LHCN-M2 (cell line): ENCODE measurements at regions not wholly inside any gene's neighbourhood (a gene's known extent, or its start where the extent isn't known, plus 50 kb on each side); places are given as distances from the start of the nearest gene placed in this dataset.

Experiments
- DNase-seq: peaks from one replicate; pipeline ENCODE4 v3.0.0-alpha.2; 2012; ENCODE audit warnings: low read depth

DNA sequence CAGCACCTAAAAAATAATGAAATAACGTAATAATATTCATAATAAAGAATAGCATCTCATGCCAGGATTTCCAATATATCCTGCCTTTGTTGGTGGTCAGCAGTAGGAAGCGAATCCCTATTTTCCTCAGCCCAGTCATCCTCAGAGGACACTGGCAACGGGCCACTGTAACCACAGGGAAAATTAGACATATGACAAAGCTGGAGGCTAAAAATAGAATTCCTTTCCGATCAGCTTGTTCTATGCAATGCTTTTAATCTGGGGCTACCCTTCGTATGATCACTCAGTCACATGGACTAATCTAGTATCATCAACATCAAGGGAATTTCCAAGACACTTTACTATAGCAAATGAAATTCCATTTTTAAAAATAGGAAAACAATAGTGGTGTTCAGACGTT, 246.9 kb upstream of the KCNJ16 start:
- DNase-seq = peak; percentile 80

DNA sequence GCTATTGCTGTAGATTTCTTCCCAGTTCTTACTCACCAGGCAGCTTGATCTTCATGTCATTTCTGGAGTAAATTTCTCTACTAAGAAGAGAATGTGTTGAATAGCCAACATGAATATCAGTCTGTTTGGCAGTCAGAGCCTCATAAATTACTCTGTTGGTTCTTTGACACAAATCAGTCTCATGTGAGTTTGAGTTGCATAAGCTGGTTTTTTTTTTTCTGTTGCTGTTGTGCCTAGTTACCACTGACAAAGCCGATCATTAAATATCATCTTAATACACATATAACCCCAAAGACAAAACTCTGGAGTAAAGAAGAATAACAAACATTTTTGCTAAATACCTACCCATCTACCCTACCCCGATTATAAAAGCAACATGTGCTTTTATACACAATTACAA, 240.5 kb upstream of the KCNJ16 start:
- DNase-seq = no peak

DNA sequence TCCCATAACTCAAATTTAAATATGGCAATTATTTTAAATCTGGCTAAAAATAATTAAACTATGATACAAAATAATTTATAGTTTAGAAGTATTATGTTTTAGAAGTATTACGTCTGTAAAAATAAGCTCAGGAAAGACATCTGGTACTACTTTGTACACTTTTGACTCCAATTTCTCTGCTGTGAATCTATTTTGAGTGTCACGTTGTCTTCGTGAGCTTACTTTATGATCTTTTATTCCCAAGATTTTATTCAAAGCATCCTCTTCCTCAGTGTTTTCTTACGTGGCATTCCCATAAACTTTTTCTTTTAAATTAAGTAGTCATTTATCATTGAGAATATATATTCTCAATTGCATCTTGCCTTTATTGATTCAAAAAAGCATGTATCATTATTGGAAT, 223.3 kb upstream of the KCNJ16 start:
- DNase-seq = no peak

DNA sequence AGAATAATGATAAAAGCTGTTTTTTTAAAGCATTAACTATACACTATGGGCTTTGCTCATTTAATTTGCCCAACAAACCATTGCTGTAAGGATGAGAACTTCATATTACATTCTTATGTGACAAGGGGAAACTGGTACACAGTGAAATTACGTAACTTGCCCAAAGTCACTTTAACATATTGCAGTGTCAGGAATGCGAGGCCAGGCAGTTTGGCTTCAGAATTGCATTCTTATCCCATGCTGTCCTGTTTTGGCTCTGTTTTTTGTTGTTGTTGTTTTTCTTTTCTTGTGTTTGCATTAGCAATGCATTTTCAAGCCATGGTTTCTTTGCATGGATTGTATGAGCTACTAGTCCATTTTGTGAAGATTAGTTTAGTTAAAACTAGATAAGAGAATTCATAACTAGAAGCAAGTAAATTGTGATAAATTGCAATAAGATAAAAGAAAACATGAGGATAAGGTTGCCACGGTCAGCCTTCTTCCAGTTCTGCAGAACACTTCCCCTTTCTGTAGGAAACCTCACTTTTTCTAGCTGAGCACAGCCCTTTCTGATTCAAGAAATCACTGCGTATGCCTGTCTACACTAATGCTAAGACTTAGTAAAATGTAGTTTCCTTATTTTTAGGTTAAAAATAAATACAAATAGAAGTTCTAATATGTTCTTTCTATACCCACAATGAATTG, 221.3 kb upstream of the KCNJ16 start:
- peak; percentile 25 for DNase-seq

DNA sequence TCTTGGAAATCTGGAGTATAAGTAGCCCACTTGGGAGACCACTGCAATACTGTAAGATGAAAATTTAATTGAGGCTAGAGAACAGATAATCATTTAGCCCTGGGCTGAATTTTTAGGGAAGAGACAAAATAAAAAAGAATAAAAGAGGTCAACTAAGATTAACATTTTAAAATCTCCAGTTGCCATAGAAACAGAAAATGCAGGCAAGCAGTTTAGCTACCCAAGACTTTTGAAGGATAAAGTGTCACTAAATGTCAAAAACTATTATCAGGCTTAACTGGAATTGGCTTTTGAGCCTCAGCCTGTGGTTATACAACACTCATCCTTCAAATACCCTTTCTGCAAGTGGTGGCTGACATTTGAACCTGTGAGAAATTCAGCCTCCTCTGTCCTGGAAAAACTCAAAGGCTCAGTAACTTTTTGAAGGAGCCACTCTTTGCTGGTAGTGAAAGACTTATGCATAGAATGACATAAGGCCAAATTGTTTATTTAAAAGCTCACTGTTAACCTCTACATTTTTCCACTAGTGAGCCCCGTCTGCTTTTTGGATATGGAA, 220.7 kb upstream of the KCNJ16 start:
- DNase-seq = peak; percentile 24

DNA sequence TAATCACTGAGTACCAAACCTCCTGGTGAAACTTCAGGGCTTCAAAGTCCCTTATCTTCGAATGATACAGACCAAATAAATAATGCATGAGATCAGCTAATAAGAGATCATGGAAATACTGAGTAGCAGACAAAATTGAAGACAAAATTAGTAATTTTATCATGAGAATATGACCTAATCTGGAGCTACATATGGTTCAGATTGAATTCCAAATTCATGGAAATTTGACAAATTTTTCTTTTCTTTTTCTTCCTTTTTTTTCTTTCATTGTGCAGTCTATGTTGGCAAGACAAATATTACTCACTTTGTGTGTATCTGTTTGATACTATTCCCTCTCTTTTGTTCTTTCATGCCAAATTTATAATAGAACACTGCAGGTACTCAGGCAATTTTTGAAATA, 218.1 kb upstream of the KCNJ16 start:
- DNase-seq = no peak

DNA sequence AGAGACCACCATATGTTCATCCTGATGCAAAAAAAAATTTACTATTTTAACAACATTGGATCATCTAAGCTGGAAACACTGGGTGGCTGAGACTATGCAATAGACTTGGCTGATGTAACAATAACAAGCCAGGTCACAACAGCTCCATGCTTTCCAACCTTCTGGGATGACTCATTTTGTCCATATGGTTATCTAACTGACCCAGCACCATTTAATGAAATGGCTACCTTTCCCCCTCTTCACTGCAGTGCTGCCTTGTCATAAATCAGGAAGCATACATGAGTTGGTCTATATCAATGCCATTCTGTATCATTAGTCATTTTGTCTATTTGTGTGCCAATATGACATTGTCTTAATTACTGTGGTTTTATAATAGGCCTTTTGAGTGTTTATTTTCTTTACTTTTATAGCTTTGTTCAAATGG, 217.6 kb upstream of the KCNJ16 start:
- peak; percentile 61 for DNase-seq

DNA sequence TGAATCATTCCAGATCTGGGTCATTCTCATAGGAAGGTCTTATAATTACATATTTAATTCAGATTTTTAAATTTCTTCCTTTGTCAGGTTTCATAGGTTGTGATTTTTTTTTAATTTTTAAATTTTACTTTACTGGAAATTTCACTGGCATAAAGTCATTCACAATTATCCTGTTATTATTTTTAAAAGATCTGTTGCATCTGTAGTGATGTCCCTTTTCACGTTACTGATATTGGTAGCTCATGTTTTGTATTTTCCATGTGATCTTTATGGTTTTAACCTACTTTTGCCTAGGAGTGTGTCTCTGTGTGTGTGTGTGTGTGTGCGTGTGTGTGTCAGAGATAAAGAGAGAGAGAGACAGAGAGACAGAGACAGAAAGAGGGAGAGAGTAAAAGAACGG, 216.6 kb upstream of the KCNJ16 start:
- no peak for DNase-seq

DNA sequence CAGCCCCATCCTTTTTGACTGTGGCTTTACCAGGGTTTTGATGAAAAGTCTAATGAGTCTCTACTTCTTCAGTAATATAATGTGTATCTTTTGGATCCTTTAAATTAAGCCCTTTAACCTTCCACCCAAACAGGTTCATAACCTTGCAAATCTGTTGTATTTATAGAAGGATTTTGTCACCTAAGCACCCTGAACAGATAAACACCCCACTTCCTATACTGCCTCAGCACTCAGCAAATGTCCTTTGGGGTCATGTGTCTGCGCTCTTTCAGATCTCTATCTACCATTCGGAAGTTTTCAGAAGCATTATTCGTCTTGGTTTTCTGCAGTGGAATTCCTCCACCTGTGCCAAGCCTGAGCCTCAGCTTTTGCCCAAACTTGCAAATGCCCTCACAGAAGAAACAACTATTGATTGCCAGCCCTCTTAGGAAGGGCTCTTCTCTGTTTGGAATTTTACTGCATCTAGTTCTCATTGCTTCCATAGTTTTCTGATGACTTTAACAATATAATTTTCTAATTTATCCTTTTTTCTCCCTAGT, 214.8 kb upstream of the KCNJ16 start:
- no peak for DNase-seq

DNA sequence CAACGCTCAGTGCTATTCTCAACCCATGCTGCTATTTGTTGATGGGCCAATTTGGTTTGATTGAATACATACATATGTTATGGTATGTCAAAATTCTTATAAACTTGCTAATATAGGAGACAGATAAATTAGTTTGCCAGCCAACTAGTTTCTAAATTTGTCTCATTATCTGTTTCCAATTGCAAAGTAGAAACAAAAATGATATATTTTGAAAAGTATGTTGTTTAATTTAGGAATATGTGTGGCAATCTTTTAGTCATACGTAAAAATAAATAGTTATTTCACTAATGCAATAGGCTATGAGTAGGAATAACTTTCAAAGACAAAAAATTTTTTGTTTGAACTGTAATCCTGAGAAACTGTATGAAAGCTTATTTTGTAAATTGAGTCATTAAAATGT, 210.6 kb upstream of the KCNJ16 start:
- no peak for DNase-seq

DNA sequence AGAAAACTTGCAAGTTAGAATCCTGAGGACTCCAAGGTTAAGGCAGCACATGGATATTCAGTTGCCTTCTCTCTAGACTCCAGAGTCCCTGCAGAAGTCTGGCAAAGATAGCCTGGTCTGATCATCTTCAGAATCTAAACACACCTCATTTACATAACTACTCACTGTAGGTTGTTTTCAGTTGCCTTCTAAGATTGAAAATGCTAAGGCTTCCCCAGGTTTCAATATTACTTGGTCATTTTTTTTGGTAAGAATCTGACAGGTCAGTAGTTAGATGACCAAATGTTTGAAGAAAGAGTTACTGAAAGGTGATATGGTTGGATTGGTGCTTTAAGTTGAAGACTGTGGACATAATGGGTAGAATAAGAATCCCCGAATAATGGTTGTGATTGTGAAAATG, 205.4 kb upstream of the KCNJ16 start:
- DNase-seq = no peak

DNA sequence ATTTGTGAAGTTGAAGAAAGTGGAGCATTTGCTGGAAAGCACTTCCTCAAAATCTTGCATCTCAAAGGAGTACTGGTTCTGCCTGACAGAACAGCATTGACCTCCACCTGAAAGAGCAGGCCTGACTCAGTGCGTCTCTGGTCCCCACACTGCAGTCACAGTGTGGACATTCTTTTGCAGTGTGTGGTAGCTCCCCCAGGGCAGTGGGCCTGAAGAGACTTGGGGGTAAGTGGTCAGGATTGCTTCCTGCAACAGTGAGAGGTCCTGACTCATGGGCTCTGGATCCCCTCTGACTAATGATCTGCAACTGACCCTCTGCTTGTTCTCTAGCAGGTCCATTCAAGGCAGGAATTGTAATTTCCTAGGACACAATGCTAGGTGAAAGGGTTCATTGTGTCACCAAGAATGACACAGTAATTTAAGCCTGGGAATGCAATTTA, 204.9 kb upstream of the KCNJ16 start:
- peak; percentile 80 for DNase-seq

DNA sequence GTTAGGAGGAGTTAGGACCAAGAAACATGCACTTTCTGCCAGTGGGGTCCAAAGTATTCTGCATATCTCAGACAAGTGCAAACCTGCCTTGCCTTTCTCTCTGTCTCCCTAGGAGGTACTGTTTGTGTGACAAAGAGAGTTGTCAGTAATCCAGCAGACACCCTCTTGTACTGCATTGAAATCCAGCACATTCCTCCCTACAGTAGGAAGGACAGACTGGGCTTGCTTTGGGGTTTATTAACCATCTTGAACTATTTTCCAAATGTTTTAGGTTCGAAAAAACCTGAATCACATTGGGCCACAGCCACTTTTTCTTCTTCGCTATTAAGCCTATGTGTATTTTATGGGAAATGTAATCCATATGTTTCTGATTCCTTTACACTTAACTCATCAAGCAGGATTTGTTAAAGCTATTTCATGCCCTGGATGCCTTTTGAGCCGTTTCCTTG, 204.2 kb upstream of the KCNJ16 start:
- DNase-seq = peak; percentile 22

DNA sequence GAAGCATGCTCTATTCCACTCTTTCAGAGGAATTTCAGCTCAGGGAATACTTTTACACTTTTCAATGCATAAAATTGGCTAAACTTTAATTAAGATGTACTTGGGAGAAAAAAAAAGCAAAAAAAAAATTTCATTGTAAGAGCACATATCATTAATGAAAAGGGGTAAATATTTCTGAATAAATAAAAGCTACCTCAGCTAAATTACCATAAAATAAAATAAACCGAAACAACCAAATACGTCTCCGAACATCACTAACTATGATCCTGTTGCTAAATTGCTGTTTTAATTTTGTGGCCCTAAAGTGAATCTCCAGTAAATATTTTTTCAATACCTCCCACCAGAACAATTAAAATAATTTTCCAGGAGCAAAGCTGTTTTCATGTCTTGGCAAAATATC, 203.7 kb upstream of the KCNJ16 start:
- DNase-seq = no peak

DNA sequence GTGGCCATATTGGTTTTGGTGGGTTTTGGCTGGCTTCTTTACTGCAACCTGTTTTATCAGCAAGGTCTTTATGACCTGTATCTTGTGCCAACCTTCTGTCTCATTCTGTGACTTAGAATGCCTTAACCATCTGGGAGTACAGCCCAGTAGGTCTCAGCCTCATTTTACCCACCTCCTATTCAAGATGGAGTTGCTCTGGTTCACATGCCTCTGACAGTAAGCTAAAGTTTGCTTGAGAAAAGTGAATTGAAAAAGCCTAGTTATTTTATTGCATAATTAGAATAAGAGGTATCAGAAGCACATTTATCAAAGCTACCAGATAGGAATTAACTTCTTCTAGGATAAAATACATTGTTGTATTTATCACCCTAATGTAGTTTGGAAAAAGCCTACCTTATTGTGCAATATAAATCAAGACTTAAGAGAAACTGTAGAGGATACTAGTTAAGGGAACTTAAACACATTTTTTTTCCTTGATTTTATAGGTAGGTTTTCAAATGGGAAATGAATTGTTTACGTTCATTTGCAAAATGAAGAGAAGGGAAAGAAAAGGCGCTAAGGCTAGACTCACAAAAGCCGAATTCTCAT, 202.3 kb upstream of the KCNJ16 start:
- DNase-seq = no peak

DNA sequence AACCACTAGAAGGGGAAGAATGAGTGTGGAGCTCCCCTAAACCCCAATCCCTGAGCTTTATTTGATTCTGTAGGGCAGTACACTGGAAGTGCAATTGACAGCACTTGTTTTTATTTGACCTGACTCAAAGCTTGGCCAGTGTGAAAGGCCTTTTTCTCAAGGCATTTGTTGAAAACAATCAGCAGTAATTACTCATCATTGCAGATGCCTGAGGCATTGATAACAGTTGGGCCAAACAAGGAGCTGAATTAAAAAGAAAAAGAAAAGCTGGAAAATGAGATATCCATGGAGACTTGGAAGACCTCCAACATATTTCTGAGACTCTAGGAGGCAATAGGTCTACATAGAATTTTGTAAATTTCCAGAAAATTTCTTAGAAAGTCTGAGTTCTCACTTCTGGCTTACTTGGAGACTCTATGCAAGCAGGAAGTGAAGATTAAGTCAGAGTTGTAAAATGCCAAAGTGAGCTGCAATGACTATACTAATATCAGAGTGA, 200.8 kb upstream of the KCNJ16 start:
- DNase-seq = peak; percentile 76

DNA sequence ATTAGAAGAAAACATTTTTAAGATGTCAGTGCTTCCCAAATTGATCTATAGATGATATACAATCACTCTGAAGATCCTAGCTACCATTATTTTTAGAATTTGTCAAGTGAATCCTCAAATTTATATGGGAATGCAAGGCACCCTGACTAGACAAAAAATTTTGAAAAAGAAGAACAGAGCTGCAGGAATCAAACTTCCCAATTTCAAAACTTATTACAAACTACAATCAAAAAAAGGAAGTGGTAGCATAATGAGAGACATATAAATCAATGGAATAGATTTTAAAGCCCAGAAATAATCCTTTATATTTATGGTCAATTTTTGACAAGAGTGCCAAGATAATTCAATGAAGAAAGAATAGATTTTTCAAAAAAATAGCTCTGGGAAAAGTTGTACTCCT, 198.3 kb upstream of the KCNJ16 start:
- DNase-seq = no peak

DNA sequence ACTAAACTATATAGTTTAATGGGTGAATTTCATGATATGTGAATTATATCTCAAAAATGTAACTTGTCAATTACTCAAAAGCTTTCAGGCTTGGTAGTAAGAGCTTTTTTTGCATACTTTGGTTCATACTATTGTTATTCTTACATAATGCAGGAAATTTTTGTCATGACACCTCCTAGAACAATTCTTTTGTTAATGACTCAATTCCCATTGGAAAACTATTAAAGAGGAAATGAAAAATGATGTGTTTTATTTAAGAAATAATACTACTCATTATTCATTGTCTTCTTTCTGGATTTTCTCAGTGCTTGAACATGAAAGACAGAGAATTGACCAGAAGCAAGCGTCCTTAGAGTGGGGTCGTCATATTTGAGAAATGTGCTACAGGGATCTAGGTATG, 196.4 kb upstream of the KCNJ16 start:
- peak; percentile 69 for DNase-seq

DNA sequence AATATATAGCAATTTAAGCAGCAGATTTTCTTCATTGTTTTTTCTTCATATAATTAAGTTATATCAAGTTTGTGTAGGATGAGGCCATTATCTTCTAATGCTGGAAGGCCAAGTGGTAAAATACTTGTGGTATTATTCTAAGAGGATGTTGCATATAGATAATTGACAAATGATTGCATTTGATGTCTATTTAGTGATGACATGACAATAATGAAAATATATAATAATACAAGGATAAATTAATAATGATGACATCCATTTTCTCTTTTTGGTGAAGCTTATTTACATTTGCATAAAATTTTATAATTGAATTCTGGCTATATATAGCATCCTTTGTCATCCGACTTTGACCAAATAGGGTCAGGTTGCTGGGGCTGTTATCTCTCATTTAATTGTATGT, 195.4 kb upstream of the KCNJ16 start:
- no peak for DNase-seq

DNA sequence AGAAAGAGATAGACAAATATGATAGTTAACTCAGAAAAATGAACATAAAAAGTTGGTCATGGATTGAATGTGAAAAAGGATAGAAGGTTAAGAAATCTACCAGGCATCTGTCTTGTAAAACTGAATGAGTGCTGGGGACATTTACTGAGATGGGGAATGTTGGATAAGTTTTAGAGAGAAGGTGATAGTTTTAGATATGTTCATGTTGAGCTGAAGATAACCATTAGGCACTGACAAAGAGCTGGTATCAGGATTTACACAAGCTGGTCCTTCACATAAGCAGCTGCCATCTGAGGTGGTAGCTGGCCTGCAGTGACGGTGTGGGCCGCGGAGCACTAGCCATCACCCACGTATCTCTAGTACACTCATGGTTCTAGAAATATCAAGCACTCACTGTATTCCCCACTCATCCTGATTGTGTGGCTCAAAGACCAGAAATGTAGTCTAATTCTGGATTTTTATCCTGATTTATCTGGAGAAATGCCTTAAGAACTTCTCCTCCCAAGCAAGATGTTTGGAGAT, 194.4 kb upstream of the KCNJ16 start:
- DNase-seq = no peak

DNA sequence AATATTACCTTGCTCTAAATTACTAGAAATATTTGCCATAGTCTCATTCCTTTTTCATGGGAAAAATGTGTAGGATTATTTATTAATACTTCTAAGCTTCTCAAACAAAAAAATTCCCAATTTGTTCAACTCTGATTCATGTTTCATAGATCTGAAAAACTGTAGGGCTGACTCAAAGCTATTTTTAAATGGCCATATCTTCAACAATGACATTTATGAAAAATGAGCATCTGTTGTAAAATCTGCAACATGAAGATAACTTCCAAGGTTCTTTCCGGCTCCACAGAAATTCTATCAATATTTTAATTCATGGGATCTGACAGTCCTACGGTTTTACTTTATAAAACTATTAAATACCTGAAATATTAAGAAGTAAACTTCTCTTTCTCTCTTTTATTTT, 192.7 kb upstream of the KCNJ16 start:
- peak; percentile 11 for DNase-seq

DNA sequence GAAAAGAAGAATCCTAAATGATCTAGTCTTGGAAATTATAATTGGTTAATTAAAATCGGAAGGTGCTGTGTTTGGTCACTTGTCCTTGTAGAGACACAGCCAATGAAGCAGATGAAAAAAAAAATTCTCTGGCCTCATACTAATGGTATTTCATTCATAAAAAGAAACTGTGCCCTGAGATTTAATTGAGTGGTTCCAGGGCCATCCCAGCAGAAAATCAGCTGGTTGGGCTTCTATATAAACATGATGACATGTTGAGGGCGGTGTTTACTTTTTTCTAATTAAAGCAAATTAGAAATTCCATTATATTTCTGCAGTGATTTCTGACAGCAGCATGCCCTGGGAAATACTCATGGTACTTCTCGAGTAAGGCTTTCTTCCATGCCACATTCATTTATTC, 191.9 kb upstream of the KCNJ16 start:
- no peak for DNase-seq

DNA sequence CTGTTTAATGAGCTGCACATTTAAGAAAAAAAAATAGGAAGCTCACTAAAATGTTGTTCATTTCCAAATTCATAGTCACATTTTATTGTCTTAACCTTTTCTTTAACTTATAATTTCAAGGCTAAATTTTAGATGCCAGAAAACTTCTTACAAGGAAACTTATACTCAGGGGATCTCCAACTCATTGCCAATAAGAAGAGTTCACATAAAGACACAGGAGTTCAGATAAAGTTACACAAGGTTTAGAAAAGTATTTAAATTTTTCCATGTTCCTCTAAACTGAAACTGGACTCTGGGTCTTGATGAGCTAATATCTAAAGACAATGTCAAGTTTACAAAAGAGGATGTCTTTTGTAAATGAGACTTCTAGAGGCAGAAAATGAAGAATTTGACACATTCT, 190.7 kb upstream of the KCNJ16 start:
- DNase-seq = no peak
